CD4-positive, alpha-beta T cell (primary cell): ENCODE measurements at regions not wholly inside any gene's neighbourhood (a gene's known extent, or its start where the extent isn't known, plus 50 kb on each side); places are given as distances from the start of the nearest gene placed in this dataset.

ENCODE experiments used
- ATAC-seq: fragments of 200-7000 bp; cut with Tn5 transposase; one replicate; pipeline ENCODE4 v1.10.0; 2022; ENCODE audit warnings: mild to moderate bottlenecking; ENCODE audit not compliant: poor library complexity
- CTCF ChIA-PET: fragments of 350-600 bp; sonication (Branson Sonifier 250); formaldehyde crosslinking; loops from one replicate; lab custom pipeline; 2021; ENCODE audit warnings: antibody characterized with exemption, inconsistent platforms; lab: Charles Lee
- POLR2A ChIA-PET: fragments of 350-600 bp; sonication (Branson Sonifier 250); formaldehyde crosslinking; loops from one replicate; lab custom pipeline; 2021; ENCODE audit warnings: antibody characterized with exemption, inconsistent platforms; lab: Charles Lee
- DNase-seq, 14 experiments: peaks; one replicate each; pipeline ENCODE4 v3.0.0-alpha.2; 2013 to 2020; ENCODE audit warnings: mixed read lengths in 2 of 14
- H3K27ac ChIP-seq, 2 donors: one replicate each; pipeline versions ENCODE4 v1.5.1 to v1.7.0; 2013; ENCODE audit warnings: low read length in 2 of 2, low read depth in 1 of 2, mild to moderate bottlenecking in 1 of 2
- H3K27me3 ChIP-seq, 2 experiments: 1 replicate in 1 of 2; 2 replicates in 1 of 2; pipeline versions ENCODE4 v1.6.1 to v1.7.0; 2013; ENCODE audit warnings: low read length in 2 of 2, control low read depth in 1 of 2, mild to moderate bottlenecking in 1 of 2, moderate library complexity in 1 of 2; ENCODE audit not compliant: insufficient read depth in 2 of 2, control insufficient read depth in 1 of 2
- H3K36me3 ChIP-seq: one replicate; pipeline ENCODE4 v1.6.1; 2013; ENCODE audit warnings: low read length, control low read depth; ENCODE audit not compliant: insufficient read depth
- H3K4me1 ChIP-seq: one replicate; pipeline ENCODE4 v1.6.1; 2013; ENCODE audit warnings: low read length, control low read depth; ENCODE audit not compliant: insufficient read depth
- H3K4me3 ChIP-seq: one replicate; pipeline ENCODE4 v1.5.1; 2013; ENCODE audit warnings: mild to moderate bottlenecking, low read length, moderate library complexity
- H3K9me3 ChIP-seq, 2 experiments: 1 replicate in 1 of 2; 2 replicates in 1 of 2; pipeline versions ENCODE4 v1.6.1 to v1.7.0; 2013; ENCODE audit warnings: low read length in 2 of 2, mild to moderate bottlenecking in 2 of 2, control low read depth in 1 of 2, moderate library complexity in 1 of 2; ENCODE audit not compliant: control insufficient read depth in 1 of 2, insufficient read depth in 1 of 2
- H3K27ac Mint-ChIP-seq: one replicate; pipeline ENCODE4 v1.8.0; 2020; ENCODE audit warnings: mixed read lengths
- H3K27me3 Mint-ChIP-seq: one replicate; pipeline ENCODE4 v1.8.0; 2021; ENCODE audit warnings: mixed read lengths
- H3K36me3 Mint-ChIP-seq: one replicate; pipeline ENCODE4 v1.8.0; 2021; ENCODE audit warnings: low read depth, mixed read lengths
- H3K4me1 Mint-ChIP-seq: one replicate; pipeline ENCODE4 v1.8.0; 2021; ENCODE audit warnings: low read depth, mixed read lengths
- H3K4me3 Mint-ChIP-seq: one replicate; pipeline ENCODE4 v1.8.0; 2020; ENCODE audit warnings: mild to moderate bottlenecking, mixed read lengths
- H3K9me3 Mint-ChIP-seq: one replicate; pipeline ENCODE4 v1.8.0; 2020; ENCODE audit warnings: mixed read lengths
- intact Hi-C, 2 experiments: fragments of 100-400 bp; cut with DNase I in 1 of 2; cut with micrococcal nuclease in 1 of 2; formaldehyde crosslinking; loops; one replicate each; pipeline versions ENCODE4 v1.15.1 to v1.9.0; 2023 to 2025; cut with DNase I, micrococcal nuclease
- TF ChIP-seq, protein P1 (sequence below): fragments of 200-600 bp; IDR thresholded peaks from one replicate; pipeline ENCODE4 v1.8.0; 2022; ENCODE audit warnings: antibody characterized with exemption, mild to moderate bottlenecking

- no peaks in the 10 kb centered on the region for H3K36me3 Mint-ChIP-seq
- peaks cover 0 to 4% of the 10 kb centered on the region in 2 experiments for H3K9me3 ChIP-seq
- intact Hi-C loops, result no loop called here
- H3K4me3 ChIP-seq, result no peak overlapping the region
- H3K4me1 ChIP-seq, result no peaks in the 10 kb centered on the region
- ChIA-PET CTCF (no interaction called here), POLR2A (no interaction called here)
- no peaks in the 10 kb centered on the region for H3K4me1 Mint-ChIP-seq
- DNase-seq (no peak), ATAC-seq (no peak)
- peaks cover 9% of the 10 kb centered on the region for H3K9me3 Mint-ChIP-seq
- H3K4me3 Mint-ChIP-seq, result no peak overlapping the region
- H3K27me3 ChIP-seq, result no peaks in the 10 kb centered on the region
- H3K36me3 ChIP-seq, result no peaks in the 10 kb centered on the region
- TF ChIP-seq, protein P1, sequence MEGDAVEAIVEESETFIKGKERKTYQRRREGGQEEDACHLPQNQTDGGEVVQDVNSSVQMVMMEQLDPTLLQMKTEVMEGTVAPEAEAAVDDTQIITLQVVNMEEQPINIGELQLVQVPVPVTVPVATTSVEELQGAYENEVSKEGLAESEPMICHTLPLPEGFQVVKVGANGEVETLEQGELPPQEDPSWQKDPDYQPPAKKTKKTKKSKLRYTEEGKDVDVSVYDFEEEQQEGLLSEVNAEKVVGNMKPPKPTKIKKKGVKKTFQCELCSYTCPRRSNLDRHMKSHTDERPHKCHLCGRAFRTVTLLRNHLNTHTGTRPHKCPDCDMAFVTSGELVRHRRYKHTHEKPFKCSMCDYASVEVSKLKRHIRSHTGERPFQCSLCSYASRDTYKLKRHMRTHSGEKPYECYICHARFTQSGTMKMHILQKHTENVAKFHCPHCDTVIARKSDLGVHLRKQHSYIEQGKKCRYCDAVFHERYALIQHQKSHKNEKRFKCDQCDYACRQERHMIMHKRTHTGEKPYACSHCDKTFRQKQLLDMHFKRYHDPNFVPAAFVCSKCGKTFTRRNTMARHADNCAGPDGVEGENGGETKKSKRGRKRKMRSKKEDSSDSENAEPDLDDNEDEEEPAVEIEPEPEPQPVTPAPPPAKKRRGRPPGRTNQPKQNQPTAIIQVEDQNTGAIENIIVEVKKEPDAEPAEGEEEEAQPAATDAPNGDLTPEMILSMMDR, result no peak
- no peak overlapping the region for H3K27ac ChIP-seq
- no peak overlapping the region for H3K27ac Mint-ChIP-seq
- no peaks in the 10 kb centered on the region for H3K27me3 Mint-ChIP-seq
Measured at GRCh38 chr5:13640270-13640669, 304.2 kb downstream of the DNAH5 start.

DNA sequence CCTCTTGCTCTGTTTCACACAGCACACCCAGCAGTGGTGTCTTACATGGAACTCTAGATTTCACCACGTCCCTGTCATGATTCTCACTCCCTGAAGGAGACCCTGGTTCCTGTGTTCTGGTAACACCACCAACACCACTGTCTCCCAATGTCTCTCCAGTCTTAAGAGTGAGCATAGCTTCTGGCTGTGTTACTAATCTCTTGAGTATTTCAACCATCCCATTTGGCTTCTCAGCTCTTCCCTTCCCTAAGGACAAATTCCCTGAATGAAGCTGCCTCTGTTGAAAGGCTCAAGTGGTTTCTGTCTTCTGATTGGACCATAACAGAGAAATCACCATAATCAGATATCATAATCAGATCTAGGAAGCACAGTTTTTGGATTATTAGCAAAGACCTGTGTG, 311.8 kb downstream of the DNAH5 start:
- Histone ChIP-seq H3K9me3 (peaks cover 0 to 4% of the 10 kb centered on the region in 2 experiments), H3K4me3 (no peak overlapping the region), H3K27me3 (no peaks in the 10 kb centered on the region), H3K4me1 (no peaks in the 10 kb centered on the region), H3K36me3 (no peaks in the 10 kb centered on the region), H3K27ac (no peak overlapping the region)
- Mint-ChIP-seq H3K27me3 (no peaks in the 10 kb centered on the region), H3K4me1 (no peaks in the 10 kb centered on the region), H3K27ac (no peak overlapping the region), H3K4me3 (no peak overlapping the region), H3K9me3 (peaks cover 18% of the 10 kb centered on the region), H3K36me3 (no peaks in the 10 kb centered on the region)
- intact Hi-C loops, result no loop called here
- ATAC-seq, result no peak
- DNase-seq, result no peak
- TF ChIP-seq, protein P1, result no peak
- ChIA-PET CTCF (no interaction called here), POLR2A (no interaction called here)

GRCh38 chr5:13629218-13629617, 315.3 kb downstream of the DNAH5 start:
- TF ChIP-seq, protein P1, result no peak
- POLR2A ChIA-PET, result no interaction called here

More at GRCh38 chr5:13629218-13629617, 315.3 kb downstream of the DNAH5 start:
- Mint-ChIP-seq H3K36me3 (no peaks in the 10 kb centered on the region), H3K27me3 (no peaks in the 10 kb centered on the region), H3K9me3 (peaks cover 10% of the 10 kb centered on the region), H3K27ac (no peak overlapping the region), H3K4me3 (no peak overlapping the region), H3K4me1 (no peaks in the 10 kb centered on the region)
- Histone ChIP-seq H3K9me3 (peaks cover 0 to 3% of the 10 kb centered on the region in 2 experiments), H3K4me1 (no peaks in the 10 kb centered on the region), H3K36me3 (no peaks in the 10 kb centered on the region), H3K27me3 (no peaks in the 10 kb centered on the region), H3K27ac (no peak overlapping the region), H3K4me3 (no peak overlapping the region)
- intact Hi-C loops, result no loop called here
- CTCF ChIA-PET, result no interaction called here
- DNase-seq, result no peak
- no peak for ATAC-seq
